DOHH2 (cell line): ENCODE measurements at regions not wholly inside any gene's neighbourhood (a gene's known extent, or its start where the extent isn't known, plus 50 kb on each side); places are given as distances from the start of the nearest gene placed in this dataset.

Experiments used
- H3F3A ChIP-seq: fragments of 200-600 bp; sonication (generic), shearing (Covaris generic); 2 replicates; pipeline ENCODE4 v1.6.0; 2016; ENCODE audit warnings: antibody characterized with exemption, mild to moderate bottlenecking; ENCODE audit not compliant: control insufficient read depth, insufficient read depth
- H3K27ac ChIP-seq: fragments of 200-600 bp; sonication (generic); 2 replicates; pipeline ENCODE4 v1.5.1; 2014; ENCODE audit warnings: low read depth, mild to moderate bottlenecking, low read length, moderate library complexity
- H3K27me3 ChIP-seq: fragments of 200-600 bp; sonication (generic); 2 replicates; pipeline ENCODE4 v1.6.1; 2014; ENCODE audit warnings: mild to moderate bottlenecking, low read length, mixed read lengths; ENCODE audit not compliant: control insufficient read depth
- H3K36me3 ChIP-seq: fragments of 200-600 bp; sonication (generic); 2 replicates; pipeline ENCODE4 v1.6.1; 2014; ENCODE audit warnings: mild to moderate bottlenecking, low read length, moderate library complexity, mixed read lengths; ENCODE audit not compliant: control insufficient read depth
- H3K4me1 ChIP-seq: fragments of 200-600 bp; sonication (generic); 2 replicates; pipeline ENCODE4 v1.6.1; 2014; ENCODE audit warnings: mild to moderate bottlenecking, low read length, mixed read lengths; ENCODE audit not compliant: control insufficient read depth
- H3K4me2 ChIP-seq: fragments of 200-600 bp; sonication (generic); 2 replicates; pipeline ENCODE4 v1.6.0; 2014; ENCODE audit warnings: mild to moderate bottlenecking, low read length, moderate library complexity
- H3K4me3 ChIP-seq: fragments of 200-600 bp; sonication (generic); 2 replicates; pipeline ENCODE4 v1.5.1; 2014; ENCODE audit warnings: mild to moderate bottlenecking, low read length, mixed read lengths
- H3K79me2 ChIP-seq: fragments of 200-600 bp; sonication (generic); 2 replicates; pipeline ENCODE4 v1.6.1; 2014; ENCODE audit warnings: mild to moderate bottlenecking, low read length, mixed read lengths; ENCODE audit not compliant: control insufficient read depth
- H3K9me2 ChIP-seq: fragments of 200-600 bp; sonication (generic); replicated peaks from 2 replicates; pipeline ENCODE4 v1.6.1; 2014; ENCODE audit warnings: mild to moderate bottlenecking, low read length, mixed read lengths; ENCODE audit not compliant: control insufficient read depth
- H3K9me3 ChIP-seq: fragments of 200-600 bp; sonication (generic); 2 replicates; pipeline ENCODE4 v1.6.1; 2014; ENCODE audit warnings: antibody characterized with exemption, low read length, mixed read lengths; ENCODE audit not compliant: control insufficient read depth, insufficient read depth
- H4K20me1 ChIP-seq: fragments of 200-600 bp; sonication (generic); 2 replicates; pipeline ENCODE4 v1.6.0; 2014; ENCODE audit warnings: low read depth, mild to moderate bottlenecking, antibody characterized with exemption, low read length, moderate library complexity; ENCODE audit not compliant: control insufficient read depth, insufficient read depth
- CTCF ChIP-seq: fragments of 200-600 bp; sonication (generic); IDR thresholded peaks from one replicate; pipeline ENCODE4 v1.5.1; 2014; ENCODE audit warnings: antibody characterized with exemption, mild to moderate bottlenecking, low read depth, low read length; ENCODE audit not compliant: poor library complexity, severe bottlenecking
- EZH2phosphoT487 ChIP-seq: fragments of 200-600 bp; sonication (generic); IDR thresholded peaks from 2 replicates; pipeline ENCODE4 v1.6.1; 2017; ENCODE audit warnings: borderline replicate concordance, mild to moderate bottlenecking, antibody characterized with exemption, low read length, moderate library complexity, mixed read lengths

GRCh38 chr9:24936117-24936516 lies 390.4 kb upstream of the IZUMO3 start:
- H3K4me1 ChIP-seq, result peaks cover 4% of the 10 kb centered on the region; the same call in 1 of the 2 replicates
- H3K4me2 ChIP-seq, result no peak overlapping the region
- no peaks in the 10 kb centered on the region for H3K9me2 ChIP-seq
- H3K27ac ChIP-seq, result no peak overlapping the region
- H3K9me3 ChIP-seq, result no peaks in the 10 kb centered on the region
- H3K36me3 ChIP-seq, result no peaks in the 10 kb centered on the region
- TF ChIP-seq EZH2phosphoT487, result no peak
- TF ChIP-seq CTCF, result no peak
- H3K79me2 ChIP-seq, result no peaks in the 10 kb centered on the region
- no peaks in the 10 kb centered on the region for H3F3A ChIP-seq
- peaks cover 3% of the 10 kb centered on the region; the same call in 1 of the 2 replicates for H3K27me3 ChIP-seq
- no peaks in the 10 kb centered on the region for H4K20me1 ChIP-seq
- H3K4me3 ChIP-seq, result no peak overlapping the region

- Histone ChIP-seq H3K27ac (no peak overlapping the region), H3K4me3 (no peak overlapping the region), H3K4me2 (peak overlapping the region; percentile 7; the same call in 1 of the 2 replicates), H3F3A (no peaks in the 10 kb centered on the region), H3K4me1 (peaks cover 4% of the 10 kb centered on the region; the same call in 1 of the 2 replicates), H4K20me1 (no peaks in the 10 kb centered on the region), H3K79me2 (no peaks in the 10 kb centered on the region), H3K9me2 (no peaks in the 10 kb centered on the region), H3K27me3 (peaks cover 3% of the 10 kb centered on the region; the same call in 1 of the 2 replicates), H3K9me3 (no peaks in the 10 kb centered on the region), H3K36me3 (no peaks in the 10 kb centered on the region)
- TF ChIP-seq EZH2phosphoT487 (no peak), CTCF (no peak)
Observed at GRCh38 chr9:24932785-24933184, 387.1 kb upstream of the IZUMO3 start.

- Histone ChIP-seq H3F3A (no peaks in the 10 kb centered on the region), H3K27me3 (peaks cover 3% of the 10 kb centered on the region; the same call in 1 of the 2 replicates), H3K79me2 (no peaks in the 10 kb centered on the region), H3K27ac (no peak overlapping the region), H4K20me1 (no peaks in the 10 kb centered on the region), H3K4me3 (no peak overlapping the region), H3K36me3 (no peaks in the 10 kb centered on the region), H3K9me3 (no peaks in the 10 kb centered on the region), H3K9me2 (no peaks in the 10 kb centered on the region), H3K4me2 (no peak overlapping the region), H3K4me1 (peaks cover 4% of the 10 kb centered on the region; the same call in 1 of the 2 replicates)
- TF ChIP-seq EZH2phosphoT487 (no peak), CTCF (no peak)
Observed at GRCh38 chr9:24931894-24932293, 386.2 kb upstream of the IZUMO3 start.
